GM12891 (cell line): ENCODE measurements at regions not wholly inside any gene's neighbourhood (a gene's known extent, or its start where the extent isn't known, plus 50 kb on each side); places are given as distances from the start of the nearest gene placed in this dataset.

Experiments
- DNase-seq: peaks from one replicate; pipeline ENCODE4 v3.0.0; 2011; ENCODE audit warnings: low spot score; ENCODE audit not compliant: insufficient read length
- FAIRE-seq: peaks from 2 replicates; lab custom pipeline; 2011; peaks lifted over from hg19 to GRCh38; lab: Jason Lieb, UNC
- PAX5 ChIP-seq: IDR thresholded peaks from 2 replicates; pipeline ENCODE4 v1.6.1; 2011; ENCODE audit warnings: low read length, moderate library complexity, mild to moderate bottlenecking; ENCODE audit not compliant: insufficient read depth, severe bottlenecking
- POLR2A ChIP-seq: IDR thresholded peaks from 2 replicates; pipeline ENCODE4 v1.6.1; 2011; ENCODE audit warnings: low read depth, low read length, control low read depth
- POLR2AphosphoS5 ChIP-seq: IDR thresholded peaks from 2 replicates; pipeline ENCODE4 v1.6.1; 2011; ENCODE audit warnings: low read depth, low read length, control low read depth
- POU2F2 ChIP-seq: IDR thresholded peaks from 2 replicates; pipeline ENCODE4 v1.6.1; 2011; ENCODE audit warnings: low read depth, mild to moderate bottlenecking, control low read depth, low read length, moderate library complexity
- SPI1 ChIP-seq: IDR thresholded peaks from 2 replicates; pipeline ENCODE4 v1.6.1; 2011; ENCODE audit warnings: low read depth, low read length, control low read depth
- TAF1 ChIP-seq: IDR thresholded peaks from 2 replicates; pipeline ENCODE4 v1.6.1; 2011; ENCODE audit warnings: low read depth, low read length, control low read depth

DNA sequence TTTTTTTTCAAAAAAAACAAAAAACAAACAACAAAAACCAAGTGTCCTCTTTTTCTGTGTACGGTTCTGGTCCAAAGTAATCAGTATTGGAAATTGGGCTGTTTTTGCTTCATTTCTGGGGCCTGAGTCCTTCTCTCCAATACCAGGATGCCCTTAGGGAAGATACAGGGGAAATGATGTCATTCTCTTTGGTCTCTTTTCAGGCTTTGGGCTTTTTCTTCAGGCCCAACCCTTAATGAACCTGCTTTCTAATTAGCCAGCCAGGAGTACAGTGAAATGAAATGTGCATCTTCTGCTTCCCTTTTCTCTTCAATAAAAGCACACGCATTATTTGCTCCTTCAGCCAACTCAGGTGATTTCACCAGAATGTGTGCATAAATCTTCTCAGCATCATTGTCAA is 52.6 kb upstream of the RBPJ start:
- DNase-seq (no peak), FAIRE-seq (no peak)
- TF ChIP-seq POU2F2 (no peak), PAX5 (no peak), SPI1 (no peak), POLR2A (no peak), POLR2AphosphoS5 (no peak), TAF1 (no peak)

DNA sequence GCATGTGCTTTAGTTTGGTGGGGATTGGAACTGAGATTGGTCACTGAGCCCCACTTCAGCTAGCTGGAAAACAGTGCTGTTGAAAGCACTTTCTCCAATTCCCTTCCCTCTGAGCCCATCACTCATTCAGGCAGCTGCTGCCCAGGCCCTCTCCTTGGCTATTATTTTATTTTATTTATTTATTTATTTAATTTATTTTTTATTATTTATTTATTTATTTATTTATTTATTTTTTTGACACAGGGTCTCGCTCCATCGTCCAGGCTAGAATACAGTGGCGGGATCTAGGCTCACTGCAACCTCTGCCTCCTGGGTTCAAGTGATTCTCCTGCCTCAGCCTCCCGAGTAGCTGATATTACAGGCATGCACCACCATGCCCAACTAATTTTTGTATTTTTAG is 51.8 kb upstream of the RBPJ start:
- DNase-seq: no peak
- TF ChIP-seq PAX5 (no peak), POLR2AphosphoS5 (no peak), SPI1 (no peak), POU2F2 (no peak), POLR2A (no peak), TAF1 (no peak)
- FAIRE-seq: no peak
